BE2C (cell line): ENCODE measurements at regions not wholly inside any gene's neighbourhood (a gene's known extent, or its start where the extent isn't known, plus 50 kb on each side); places are given as distances from the start of the nearest gene placed in this dataset.

ENCODE experiments used
- DNase-seq: peaks from one replicate; pipeline ENCODE4 v3.0.0-alpha.2; 2020
- H3K27me3 ChIP-seq: fragments of 250-450 bp; sonication (Bioruptor Pico); 2 replicates; pipeline ENCODE4 v1.5.1; 2020; ENCODE audit warnings: mild to moderate bottlenecking
- H3K36me3 ChIP-seq: fragments of 250-450 bp; sonication (Bioruptor Pico); 2 replicates; pipeline ENCODE4 v1.5.1; 2020; ENCODE audit warnings: mild to moderate bottlenecking
- H3K4me1 ChIP-seq: fragments of 250-450 bp; sonication (Bioruptor Pico); 2 replicates; pipeline ENCODE4 v1.5.1; 2020
- H3K4me3 ChIP-seq: 2 replicates; pipeline ENCODE4 v1.5.1; 2011; ENCODE audit warnings: low read depth, low read length
- H3K9me3 ChIP-seq: fragments of 250-450 bp; sonication (Bioruptor Pico); 2 replicates; pipeline ENCODE4 v1.5.1; 2020
- TF ChIP-seq, protein P1 (sequence below): IDR thresholded peaks from 2 replicates; pipeline ENCODE4 v1.5.1; 2012; ENCODE audit warnings: mild to moderate bottlenecking, low read depth, low read length

DNA sequence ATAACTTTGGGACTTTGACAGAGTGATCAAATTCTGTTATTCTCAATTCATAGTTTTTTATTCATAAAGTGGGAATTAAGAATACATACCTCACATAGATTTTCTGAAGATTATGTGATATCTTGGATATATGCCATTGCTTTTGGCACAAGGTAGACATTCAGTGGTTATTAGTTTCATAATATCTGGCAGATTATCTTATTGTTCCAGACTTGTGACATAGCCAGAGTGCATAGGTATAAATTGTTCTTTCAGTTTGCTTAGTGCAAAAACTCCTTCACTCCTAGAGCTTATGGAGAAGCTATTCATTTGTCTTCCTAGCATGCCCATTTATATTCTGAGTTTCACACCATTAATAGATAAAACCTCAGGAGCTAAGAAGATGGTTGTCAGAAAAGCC lies 222.0 kb downstream of the KCNE4 start:
- TF ChIP-seq, protein P1, sequence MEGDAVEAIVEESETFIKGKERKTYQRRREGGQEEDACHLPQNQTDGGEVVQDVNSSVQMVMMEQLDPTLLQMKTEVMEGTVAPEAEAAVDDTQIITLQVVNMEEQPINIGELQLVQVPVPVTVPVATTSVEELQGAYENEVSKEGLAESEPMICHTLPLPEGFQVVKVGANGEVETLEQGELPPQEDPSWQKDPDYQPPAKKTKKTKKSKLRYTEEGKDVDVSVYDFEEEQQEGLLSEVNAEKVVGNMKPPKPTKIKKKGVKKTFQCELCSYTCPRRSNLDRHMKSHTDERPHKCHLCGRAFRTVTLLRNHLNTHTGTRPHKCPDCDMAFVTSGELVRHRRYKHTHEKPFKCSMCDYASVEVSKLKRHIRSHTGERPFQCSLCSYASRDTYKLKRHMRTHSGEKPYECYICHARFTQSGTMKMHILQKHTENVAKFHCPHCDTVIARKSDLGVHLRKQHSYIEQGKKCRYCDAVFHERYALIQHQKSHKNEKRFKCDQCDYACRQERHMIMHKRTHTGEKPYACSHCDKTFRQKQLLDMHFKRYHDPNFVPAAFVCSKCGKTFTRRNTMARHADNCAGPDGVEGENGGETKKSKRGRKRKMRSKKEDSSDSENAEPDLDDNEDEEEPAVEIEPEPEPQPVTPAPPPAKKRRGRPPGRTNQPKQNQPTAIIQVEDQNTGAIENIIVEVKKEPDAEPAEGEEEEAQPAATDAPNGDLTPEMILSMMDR = no peak
- Histone ChIP-seq H3K4me1 (no peaks in the 10 kb centered on the region; the same call in 1 of the 2 replicates), H3K9me3 (no peaks in the 10 kb centered on the region), H3K27me3 (no peaks in the 10 kb centered on the region), H3K4me3 (no peak overlapping the region), H3K36me3 (no peaks in the 10 kb centered on the region)
- no peak for DNase-seq

GRCh38 chr2:223282221-223282620 lies 230.2 kb downstream of the KCNE4 start:
- Histone ChIP-seq H3K4me3 (no peak overlapping the region), H3K4me1 (peaks cover 6% of the 10 kb centered on the region), H3K27me3 (no peaks in the 10 kb centered on the region), H3K36me3 (no peaks in the 10 kb centered on the region), H3K9me3 (no peaks in the 10 kb centered on the region)
- TF ChIP-seq, protein P1 = no peak
- DNase-seq = no peak

GRCh38 chr2:223283329-223283728 lies 231.3 kb downstream of the KCNE4 start:
- no peaks in the 10 kb centered on the region for H3K27me3 ChIP-seq
- no peak for DNase-seq
- H3K4me1 ChIP-seq = peaks cover 6% of the 10 kb centered on the region
- H3K36me3 ChIP-seq = no peaks in the 10 kb centered on the region
- H3K9me3 ChIP-seq = peaks cover 4% of the 10 kb centered on the region; the same call in 1 of the 2 replicates
- no peak overlapping the region for H3K4me3 ChIP-seq
- TF ChIP-seq, protein P1 = no peak

DNA sequence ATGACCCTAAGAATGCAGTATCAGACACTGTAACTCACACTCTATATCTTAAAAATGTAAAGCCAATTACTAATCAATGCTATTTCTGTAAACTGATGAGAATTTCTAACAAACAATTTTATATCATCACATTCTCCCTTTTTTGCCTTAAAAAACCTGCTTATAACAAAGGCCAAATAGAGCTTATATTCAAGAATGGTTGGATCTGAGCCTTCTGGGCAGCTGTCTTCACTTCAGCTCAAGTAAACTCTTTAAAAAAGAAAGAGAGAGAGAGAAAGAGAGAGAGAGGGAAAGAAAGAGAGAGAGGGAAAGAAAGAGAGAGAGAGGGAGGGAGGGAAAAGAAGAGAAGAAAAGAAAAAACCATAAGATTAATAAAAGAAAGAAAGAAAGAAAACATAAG lies 231.8 kb downstream of the KCNE4 start:
- TF ChIP-seq, protein P1 = no peak
- no peak overlapping the region for H3K4me3 ChIP-seq
- no peak for DNase-seq

DNA sequence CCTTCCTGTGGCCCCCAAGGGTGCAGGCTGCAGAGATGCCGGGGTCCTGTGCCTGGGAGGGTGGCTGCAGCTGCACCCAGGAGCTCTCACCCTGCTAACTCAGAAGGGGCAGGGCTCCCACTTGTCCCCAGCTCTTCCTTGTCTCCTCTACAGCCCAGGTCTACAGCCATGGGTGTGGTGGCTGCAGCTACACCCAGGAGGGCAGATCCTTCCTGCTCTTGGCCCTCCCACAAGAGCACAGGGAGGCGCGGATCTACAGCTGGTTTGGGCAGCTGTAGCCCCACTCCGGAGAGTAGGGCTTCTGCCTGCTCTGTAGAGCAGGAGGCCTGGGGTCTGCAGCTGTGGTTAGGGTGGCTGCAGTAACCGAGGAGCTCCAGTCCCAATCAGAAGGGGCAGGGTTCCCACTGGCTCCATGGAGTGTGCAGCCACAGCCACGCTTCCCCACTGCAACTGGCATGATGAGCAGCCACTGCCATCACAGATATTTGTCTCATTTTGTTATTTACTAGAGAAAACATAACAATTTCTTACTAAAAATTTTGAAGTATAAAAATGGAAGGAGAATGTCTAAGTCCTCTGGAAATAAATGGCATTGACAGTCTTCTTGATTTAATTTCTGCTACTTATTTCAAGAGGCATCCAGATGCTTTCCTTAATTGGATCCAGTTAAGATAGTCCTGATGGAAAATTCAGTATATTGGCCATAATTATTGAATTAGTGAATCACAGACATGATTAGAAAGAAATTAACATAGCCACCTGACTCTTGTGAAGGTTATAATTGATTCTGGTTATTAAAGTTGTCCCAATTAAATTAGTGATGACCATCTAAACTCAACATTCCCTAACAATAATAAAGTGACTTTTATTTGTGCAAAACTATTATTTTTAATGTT lies 233.6 kb downstream of the KCNE4 start:
- no peaks in the 10 kb centered on the region for H3K27me3 ChIP-seq
- no peaks in the 10 kb centered on the region for H3K36me3 ChIP-seq
- peaks cover 4% of the 10 kb centered on the region; the same call in 1 of the 2 replicates for H3K9me3 ChIP-seq
- DNase-seq = peak; percentile 83
- TF ChIP-seq, protein P1 = no peak
- H3K4me3 ChIP-seq = no peak overlapping the region
- peaks cover 6% of the 10 kb centered on the region for H3K4me1 ChIP-seq

More for the DNA sequence above, 231.8 kb downstream of the KCNE4 start:
- no peaks in the 10 kb centered on the region for H3K27me3 ChIP-seq
- H3K9me3 ChIP-seq = peaks cover 4% of the 10 kb centered on the region; the same call in 1 of the 2 replicates
- H3K36me3 ChIP-seq = no peaks in the 10 kb centered on the region
- peaks cover 6% of the 10 kb centered on the region for H3K4me1 ChIP-seq

GRCh38 chr2:223294756-223295155 lies 242.8 kb downstream of the KCNE4 start:
- no peak for DNase-seq
- Histone ChIP-seq H3K36me3 (no peaks in the 10 kb centered on the region), H3K27me3 (no peaks in the 10 kb centered on the region), H3K4me3 (no peak overlapping the region), H3K9me3 (no peaks in the 10 kb centered on the region), H3K4me1 (peaks cover 19% of the 10 kb centered on the region)
- TF ChIP-seq, protein P1 = no peak
